K562 (cell line): ENCODE measurements at regions not wholly inside any gene's neighbourhood (a gene's known extent, or its start where the extent isn't known, plus 50 kb on each side); places are given as distances from the start of the nearest gene placed in this dataset.

Source experiments
- ATAC-seq: fragments of 200-7000 bp; cut with Tn5 transposase; 3 replicates; pipeline ENCODE4 v1.9.1; 2020; ENCODE audit warnings: moderate library complexity
- BruUV-seq: library from RNA; stranded (reverse); fragments of 400-500 nt; replicated peaks from 2 replicates; lab custom pipeline; 2021; lab: Mats Ljungman, UMichigan
- CTCF ChIA-PET: fragments of 300-600 bp; formaldehyde crosslinking; extraction: SDS; loops from one replicate; lab custom pipeline; 2021; ENCODE audit warnings: low intra/inter-chr PET ratio; lab: Yijun Ruan, JAX
- POLR2A ChIA-PET: fragments of 300-600, 350-650 bp; sonication (Branson Sonifier 250); formaldehyde crosslinking; extraction: SDS; loops from one replicate; lab custom pipeline; 2021; ENCODE audit warnings: antibody characterized with exemption, inconsistent platforms; lab: Yijun Ruan, JAX
- DNase-seq, 4 experiments: peaks; one replicate each; pipeline versions ENCODE4 v3.0.0 to v3.0.0-alpha.2; 2011 to 2018; ENCODE audit warnings: low spot score in 3 of 4, mixed read lengths in 3 of 4; ENCODE audit errors: extremely low read depth in 1 of 4
- FAIRE-seq: peaks from 2 replicates; lab custom pipeline; 2011; peaks lifted over from hg19 to GRCh38; lab: Jason Lieb, UNC
- H2AFZ ChIP-seq: 2 replicates; pipeline ENCODE4 v1.6.0; 2011; ENCODE audit warnings: low read depth, low read length, control low read depth, inconsistent platforms
- H3K27ac ChIP-seq: fragments of 200-600 bp; 3 replicates; pipeline ENCODE4 v1.8.0; 2011; ENCODE audit warnings: low read depth, mild to moderate bottlenecking, control low read depth, inconsistent platforms, low read length, moderate library complexity, mixed read lengths; ENCODE audit errors: extremely low read depth
- H3K27me3 ChIP-seq, 2 experiments: fragments of 300-600 bp in 1 of 2; 2 replicates in 1 of 2; 3 replicates in 1 of 2; pipeline versions ENCODE4 v1.6.0 to v1.8.0; 2011; ENCODE audit warnings: inconsistent platforms in 2 of 2, low read length in 2 of 2, mild to moderate bottlenecking in 1 of 2, mixed read lengths in 1 of 2, moderate library complexity in 1 of 2; ENCODE audit not compliant: control insufficient read depth in 2 of 2, insufficient read depth in 2 of 2
- H3K36me3 ChIP-seq: fragments of 300-600 bp; 3 replicates; pipeline ENCODE4 v1.8.0; 2011; ENCODE audit warnings: mild to moderate bottlenecking, low read length, inconsistent platforms; ENCODE audit not compliant: control insufficient read depth, insufficient read depth
- H3K4me1 ChIP-seq, 2 experiments: fragments of 200-600 bp in 1 of 2; replicated peaks in 1 of 2; 2 replicates in 1 of 2; 3 replicates in 1 of 2; pipeline versions ENCODE4 v1.5.1 to v1.8.0; 2011; ENCODE audit warnings: inconsistent platforms in 2 of 2, low read length in 2 of 2, mild to moderate bottlenecking in 1 of 2, mixed read lengths in 1 of 2, moderate library complexity in 1 of 2; ENCODE audit not compliant: control insufficient read depth in 2 of 2, insufficient read depth in 2 of 2
- H3K4me2 ChIP-seq: 2 replicates; pipeline ENCODE4 v1.6.1; 2011; ENCODE audit warnings: low read length, control low read depth, inconsistent platforms, mixed read lengths; ENCODE audit not compliant: insufficient read depth
- H3K4me3 ChIP-seq: fragments of 200-600 bp; sonication (generic), shearing (Covaris generic); 2 replicates; pipeline ENCODE4 v1.5.1; 2016; ENCODE audit warnings: control low read depth, inconsistent platforms
- H3K79me2 ChIP-seq: fragments of 200-600 bp; 3 replicates; pipeline ENCODE4 v1.8.0; 2011; ENCODE audit warnings: low read length, inconsistent platforms; ENCODE audit not compliant: control insufficient read depth, insufficient read depth
- H3K9ac ChIP-seq, 2 experiments: 2 replicates each; pipeline versions ENCODE4 v1.6.0 to v1.6.1; 2011; ENCODE audit warnings: low read depth in 2 of 2, low read length in 2 of 2, control low read depth in 1 of 2, inconsistent platforms in 1 of 2, mild to moderate bottlenecking in 1 of 2, mixed read lengths in 1 of 2; ENCODE audit not compliant: insufficient read depth in 1 of 2
- H3K9me1 ChIP-seq: one replicate; pipeline ENCODE4 v1.6.0; 2011; ENCODE audit warnings: inconsistent platforms, mild to moderate bottlenecking, low read length, moderate library complexity; ENCODE audit not compliant: control insufficient read depth, insufficient read depth
- H3K9me3 ChIP-seq: replicated peaks from 2 replicates; pipeline ENCODE4 v1.5.1; 2011; ENCODE audit warnings: low read depth, low read length, inconsistent platforms; ENCODE audit not compliant: control insufficient read depth, insufficient read depth
- H4K20me1 ChIP-seq: replicated peaks from 2 replicates; pipeline ENCODE4 v1.6.1; 2011; ENCODE audit warnings: low read length, inconsistent platforms, mixed read lengths; ENCODE audit not compliant: control insufficient read depth, insufficient read depth
- AFF4 ChIP-seq: sonication (generic); formaldehyde crosslinking; IDR thresholded peaks from 2 replicates; pipeline ENCODE4 v1.8.0; 2023; ENCODE audit warnings: mild to moderate bottlenecking, missing genetic modification reagents
- ARID1B ChIP-seq: fragments of 450-650 bp; IDR thresholded peaks from 2 replicates; pipeline ENCODE4 v1.6.1; 2016; ENCODE audit warnings: antibody characterized with exemption, mild to moderate bottlenecking, inconsistent platforms
- BRF2 ChIP-seq: IDR thresholded peaks from 3 replicates; pipeline ENCODE4 v1.6.1; 2011; ENCODE audit warnings: borderline replicate concordance, mild to moderate bottlenecking; ENCODE audit not compliant: insufficient read length, insufficient read depth
- CHCHD3 ChIP-seq: fragments of 250-450 bp; sonication (Bioruptor Pico); IDR thresholded peaks from 2 replicates; pipeline ENCODE4 v2.1.2; 2022; ENCODE audit warnings: mild to moderate bottlenecking
- DDX20 ChIP-seq: fragments of 450-650 bp; IDR thresholded peaks from 2 replicates; pipeline ENCODE4 v1.6.1; 2016; ENCODE audit warnings: missing genetic modification characterization, low read depth, mild to moderate bottlenecking, missing compliant biosample characterization, moderate library complexity
- PRPF4 ChIP-seq: fragments of 200-400 bp; formaldehyde crosslinking; IDR thresholded peaks from one replicate; pipeline ENCODE4 v1.6.1; 2017; ENCODE audit warnings: low read length, low read depth, mild to moderate bottlenecking; ENCODE audit not compliant: insufficient read depth, poor library complexity, severe bottlenecking
- SRSF7 ChIP-seq: fragments of 200-400 bp; formaldehyde crosslinking; optimal IDR thresholded peaks from 2 replicates; pipeline ENCODE3; 2017; ENCODE audit warnings: mild to moderate bottlenecking, low read depth, low read length
- ZKSCAN8 ChIP-seq: fragments of 200-800 bp; sonication (Bioruptor generic); IDR thresholded peaks from 2 replicates; pipeline ENCODE4 v1.6.1; 2016; ENCODE audit warnings: missing genetic modification characterization, missing compliant biosample characterization
- ZNF436 ChIP-seq: fragments of 250-450, 450-650 bp; sonication (Bioruptor Pico); formaldehyde crosslinking; IDR thresholded peaks from 2 replicates; pipeline ENCODE4 v1.7.0; 2020; ENCODE audit warnings: mild to moderate bottlenecking
- ZNF512 ChIP-seq: IDR thresholded peaks from 2 replicates; pipeline ENCODE4 v1.6.1; 2016; ENCODE audit warnings: missing genetic modification characterization, missing compliant biosample characterization
- WGBS: fragments of 100-300 bp; shearing (Covaris generic); methylation state at CpG from one replicate; pipeline ENCODE4 v1.1.6; 2016; ENCODE audit warnings: low coverage, mixed read lengths; ENCODE audit not compliant: insufficient coverage; ENCODE audit errors: missing lambda C conversion rate; 5-methylcytosine and 5-hydroxymethylcytosine counted together
- in situ Hi-C: fragments of 300-500 bp; cut with MboI; formaldehyde crosslinking; loops from 4 replicates; pipeline ENCODE4 v1.15.0; 2018; ENCODE audit warnings: inconsistent platforms, mixed read lengths
- intact Hi-C: fragments of 100-400 bp; cut with micrococcal nuclease; formaldehyde crosslinking; loops from 2 replicates; pipeline ENCODE4 v1.14.2; 2022

- intact Hi-C loops: no loop called here
- Histone ChIP-seq H3K9me3 (no peaks in the 10 kb centered on the region), H3K4me3 (no peak overlapping the region), H4K20me1 (no peaks in the 10 kb centered on the region), H3K79me2 (no peaks in the 10 kb centered on the region)
- POLR2A ChIA-PET: no interaction called here
- no TSS peak for BruUV-seq
- TF ChIP-seq PRPF4 (no peak), ZNF512 (tag) (peak; percentile 82)
- TF ChIP-seq, all 486 proteins: peak for 1
- in situ Hi-C loops: no loop called here
- Histone ChIP-seq H3K27ac (no peak overlapping the region), H2AFZ (no peak overlapping the region), H3K4me2 (no peak overlapping the region), H3K27me3 (no peaks in the 10 kb centered on the region), H3K9me1 (no peaks in the 10 kb centered on the region), H3K9ac (no peak overlapping the region), H3K4me1 (no peaks in the 10 kb centered on the region), H3K36me3 (no peaks in the 10 kb centered on the region)
- no peak for FAIRE-seq
- CTCF ChIA-PET: no interaction called here
- no peak for ATAC-seq
- no peak for DNase-seq
These were observed 86.3 kb upstream of the FERMT1 start for GRCh38 chr20:6209093-6209492.

- Histone ChIP-seq H3K27ac (no peak overlapping the region), H2AFZ (no peak overlapping the region), H3K9me1 (no peaks in the 10 kb centered on the region), H3K9me3 (no peaks in the 10 kb centered on the region), H3K79me2 (no peaks in the 10 kb centered on the region), H3K27me3 (no peaks in the 10 kb centered on the region), H3K4me2 (no peak overlapping the region), H3K4me3 (no peak overlapping the region), H3K36me3 (no peaks in the 10 kb centered on the region), H3K9ac (no peak overlapping the region), H4K20me1 (no peaks in the 10 kb centered on the region), H3K4me1 (no peaks in the 10 kb centered on the region)
- CTCF ChIA-PET: no interaction called here
- POLR2A ChIA-PET: no interaction called here
- intact Hi-C loops (no loop called here), in situ Hi-C loops (no loop called here)
- ATAC-seq: no peak
- DNase-seq: no peak
- no TSS peak for BruUV-seq
- FAIRE-seq: no peak
- WGBS: 0% methylated on average over 5 of the region's 5 CpGs
- no peak for TF ChIP-seq CHCHD3 (CRISPR knock-in tag)
- no peak for TF ChIP-seq ZKSCAN8 (CRISPR knock-in tag)
- no peak for TF ChIP-seq ZNF436 (CRISPR knock-in tag)
- TF ChIP-seq AFF4 (CRISPR knock-in tag): no peak
- TF ChIP-seq DDX20 (tag): no peak
- no peak for TF ChIP-seq SRSF7
- TF ChIP-seq ARID1B: no peak
- no peak for TF ChIP-seq BRF2
These were observed 77.3 kb upstream of the FERMT1 start for GRCh38 chr20:6200092-6200491.
